Sigmoid colon (tissue), 4 donors: ENCODE measurements at regions not wholly inside any gene's neighbourhood (a gene's known extent, or its start where the extent isn't known, plus 50 kb on each side); places are given as distances from the start of the nearest gene placed in this dataset.

ENCODE experiments used
- CTCF ChIP-seq, 4 experiments: fragments of 450-650 bp in 3 of 4; fragments of 200-600 bp in 1 of 4; IDR thresholded peaks; one replicate each; pipeline ENCODE4 v1.5.1; 2016 to 2019; ENCODE audit warnings: antibody characterized with exemption in 4 of 4, mild to moderate bottlenecking in 3 of 4, moderate library complexity in 2 of 4
- POLR2A ChIP-seq, 2 donors: fragments of 450-650 bp; IDR thresholded peaks; one replicate each; pipeline ENCODE4 v1.6.1; 2016; ENCODE audit warnings: antibody characterized with exemption in 2 of 2, mild to moderate bottlenecking in 2 of 2, moderate library complexity in 2 of 2
- POLR2AphosphoS5 ChIP-seq, 4 donors: sonication (generic); formaldehyde crosslinking; IDR thresholded peaks; one replicate each; pipeline ENCODE4 v1.6.1; 2017; ENCODE audit warnings: antibody characterized with exemption in 4 of 4

GRCh38 chr2:56082665-56083064 is 101.1 kb upstream of the CCDC85A start:
- TF ChIP-seq CTCF (IDR thresholded peaks at IDR 0.05) = no peak
- TF ChIP-seq POLR2AphosphoS5 (IDR thresholded peaks at IDR 0.05) = no peak
- no peak for TF ChIP-seq POLR2A (IDR thresholded peaks at IDR 0.05)
